OCI-M1 (cell line): ENCODE measurements at regions not wholly inside any gene's neighbourhood (a gene's known extent, or its start where the extent isn't known, plus 50 kb on each side); places are given as distances from the start of the nearest gene placed in this dataset.
"Not testable (repeated sequence)": the region's sequence is repeated elsewhere in the genome, so short reads cannot be mapped to it uniquely, and the experiment has no call there.

Experiments used
- DNase-seq: peaks from one replicate; lab custom pipeline; 2025; lab: John Stamatoyannopoulos, UW

DNA sequence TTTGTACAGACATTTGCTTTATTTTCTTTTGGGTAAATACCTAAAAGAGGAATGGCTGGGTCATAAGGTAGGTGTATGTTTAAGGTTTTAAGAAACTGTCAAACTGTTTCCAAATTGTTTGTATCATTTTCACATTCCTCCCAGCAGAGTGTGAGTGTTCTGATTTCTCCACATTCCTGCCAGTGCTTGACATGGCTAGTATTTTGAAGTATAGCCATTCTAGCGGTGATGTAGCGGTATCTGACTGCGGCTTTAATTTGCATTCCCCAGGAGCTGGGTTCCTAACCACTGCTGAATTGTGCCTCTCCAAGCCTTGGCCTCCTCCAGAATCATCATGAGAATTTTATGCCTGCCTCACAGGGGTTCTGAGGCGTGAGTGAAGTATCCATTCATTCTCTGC is 61.8 kb upstream of the ARL4C start:
- DNase-seq = no peak

DNA sequence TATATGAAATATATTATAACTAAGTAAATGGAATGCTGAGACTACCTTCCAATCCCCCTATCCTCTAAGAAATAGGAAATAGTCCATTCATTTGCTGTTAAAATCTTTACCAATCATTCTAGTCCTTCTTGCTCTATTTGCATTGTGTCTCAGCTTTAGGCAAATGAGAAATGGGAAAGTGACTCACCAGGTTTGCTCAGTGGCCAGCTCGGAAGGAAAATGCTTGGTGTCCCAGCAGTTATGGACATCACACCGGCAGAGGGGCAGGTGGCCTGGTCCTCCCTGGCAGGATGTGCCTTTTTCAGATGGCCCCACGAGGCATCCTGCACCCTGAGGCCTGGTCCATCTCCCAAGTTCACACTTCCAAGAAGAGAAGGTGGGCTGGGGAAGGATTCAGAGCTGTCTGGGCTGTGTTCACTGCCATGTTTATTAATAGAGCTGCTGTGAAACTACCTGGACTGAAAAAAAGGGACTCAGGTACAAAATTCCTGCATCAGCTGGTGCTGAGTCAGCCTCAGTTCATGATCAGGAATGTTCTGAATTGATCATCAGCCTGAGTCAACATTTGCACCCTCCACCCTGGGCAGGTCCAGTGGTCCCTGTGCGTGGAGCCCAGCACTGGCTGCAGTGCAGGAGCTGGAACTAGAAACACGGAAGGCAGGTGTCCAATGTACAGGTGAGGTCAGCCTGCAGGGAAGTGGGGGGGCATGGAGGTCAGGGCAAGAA is 60.1 kb upstream of the ARL4C start:
- no peak for DNase-seq

DNA sequence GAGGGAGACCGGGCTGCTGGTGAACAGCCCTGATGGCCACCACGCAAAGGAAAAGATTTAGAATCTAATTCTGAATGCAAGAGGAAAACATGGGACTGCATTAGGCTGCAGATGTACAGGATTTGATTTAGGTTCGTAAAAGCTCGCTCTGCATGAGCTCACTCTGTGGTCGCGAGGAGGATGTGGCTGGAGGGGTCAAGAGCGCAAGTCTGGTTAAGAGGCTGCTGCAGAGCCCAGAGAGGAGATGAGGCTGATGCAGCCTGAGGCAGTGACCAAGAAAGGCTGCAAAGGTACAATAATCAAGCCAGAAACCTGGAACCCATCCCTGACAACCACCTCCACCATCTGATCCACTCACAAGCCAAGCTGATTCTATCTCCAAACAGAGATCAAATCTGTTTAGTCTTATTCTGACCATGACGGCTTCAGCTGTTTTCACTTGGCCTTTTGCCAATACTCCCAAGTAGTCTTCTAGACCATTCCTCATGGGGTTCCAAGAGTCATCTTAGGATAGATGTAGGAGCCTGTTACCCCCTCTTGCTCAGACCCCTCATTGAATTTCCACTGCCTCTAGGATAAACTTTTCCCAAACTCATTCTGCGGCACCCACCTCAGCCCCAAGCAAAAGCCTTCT is 58.9 kb upstream of the ARL4C start:
- no peak for DNase-seq

DNA sequence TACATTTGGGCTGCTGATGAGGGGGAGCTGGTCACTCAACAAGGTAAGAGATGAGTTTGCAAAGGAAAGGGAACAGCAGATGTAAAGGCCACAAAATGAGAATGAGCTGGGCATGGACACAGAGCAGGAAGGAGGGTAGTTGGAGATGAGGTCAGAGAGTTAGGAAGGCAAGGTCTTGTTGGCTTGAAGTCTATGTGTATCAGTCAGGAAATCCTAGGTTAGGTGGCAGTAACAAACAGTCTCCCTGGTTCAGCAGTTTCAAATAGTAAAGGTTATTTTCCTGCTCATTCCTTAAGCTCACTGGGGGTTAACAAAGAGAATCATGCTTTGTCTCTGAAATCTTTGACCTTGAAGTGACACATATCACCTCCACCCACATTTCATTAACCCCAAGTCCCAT is 58.3 kb upstream of the ARL4C start:
- no peak for DNase-seq

DNA sequence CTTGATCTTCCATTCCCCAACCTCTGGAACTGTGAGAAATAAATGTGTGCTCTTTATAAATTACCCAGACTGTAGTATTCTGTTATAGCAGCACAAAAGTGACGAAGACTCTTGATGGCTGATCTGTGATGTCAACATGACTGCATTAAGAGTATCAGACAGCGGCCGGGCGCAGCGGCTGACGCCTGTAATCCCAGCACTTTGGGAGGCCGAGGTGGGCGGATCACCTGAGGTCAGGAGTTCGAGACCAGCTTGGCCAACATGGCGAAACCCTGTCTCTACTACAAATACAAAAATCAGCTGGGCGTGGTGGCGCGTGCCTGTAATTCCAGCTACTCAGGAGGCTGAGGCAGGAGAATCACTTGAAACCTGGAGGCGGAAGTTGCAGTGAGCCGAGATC is 56.3 kb upstream of the ARL4C start:
- DNase-seq = not testable (repeated sequence)

DNA sequence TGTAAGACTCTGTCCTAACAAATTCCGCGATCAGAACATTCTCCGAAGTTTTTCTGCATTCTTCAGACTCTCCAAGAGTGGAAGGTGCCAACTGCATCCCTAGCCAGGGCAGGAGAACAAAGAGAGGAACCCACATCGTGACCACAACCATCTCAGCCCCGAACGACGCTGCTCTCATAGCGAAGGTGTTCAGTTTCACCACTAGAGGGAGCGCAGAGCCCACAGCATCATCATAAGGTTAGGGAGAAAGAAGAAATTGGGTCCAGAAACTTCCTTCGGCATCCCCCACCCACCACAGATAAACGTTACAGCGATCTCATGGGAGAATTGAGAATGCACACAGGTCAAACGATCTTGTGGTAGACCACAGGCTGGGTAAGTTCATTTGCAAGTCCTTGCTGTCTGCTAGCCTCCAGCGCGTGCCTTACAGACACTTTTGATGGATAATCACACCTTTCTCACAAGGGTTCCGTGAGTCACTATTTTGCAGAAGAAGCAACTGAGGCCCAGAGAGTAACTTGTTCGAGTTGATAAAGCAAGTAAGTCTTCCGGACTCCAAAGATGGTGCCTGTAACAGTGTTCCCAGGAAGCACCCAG is 53.7 kb upstream of the ARL4C start:
- peak; percentile 55 for DNase-seq

DNA sequence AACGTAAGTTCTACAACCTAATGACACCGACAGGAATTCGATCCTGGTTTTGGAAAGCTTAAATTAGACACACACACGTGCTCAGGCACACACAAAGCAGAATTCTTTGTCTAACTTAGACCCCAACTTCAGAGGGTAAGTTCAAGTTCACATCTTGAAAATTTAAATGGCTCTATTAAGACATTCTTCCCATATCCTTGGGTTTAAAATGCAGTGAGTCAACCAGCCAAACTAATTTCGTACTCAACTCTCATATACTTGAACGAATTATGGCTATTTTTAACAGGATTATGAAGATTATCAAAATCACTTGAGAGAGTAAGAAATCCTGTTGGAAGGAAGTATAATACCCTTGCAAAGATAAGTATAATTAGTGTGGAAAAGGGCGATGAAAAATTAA is 53.2 kb upstream of the ARL4C start:
- no peak for DNase-seq

DNA sequence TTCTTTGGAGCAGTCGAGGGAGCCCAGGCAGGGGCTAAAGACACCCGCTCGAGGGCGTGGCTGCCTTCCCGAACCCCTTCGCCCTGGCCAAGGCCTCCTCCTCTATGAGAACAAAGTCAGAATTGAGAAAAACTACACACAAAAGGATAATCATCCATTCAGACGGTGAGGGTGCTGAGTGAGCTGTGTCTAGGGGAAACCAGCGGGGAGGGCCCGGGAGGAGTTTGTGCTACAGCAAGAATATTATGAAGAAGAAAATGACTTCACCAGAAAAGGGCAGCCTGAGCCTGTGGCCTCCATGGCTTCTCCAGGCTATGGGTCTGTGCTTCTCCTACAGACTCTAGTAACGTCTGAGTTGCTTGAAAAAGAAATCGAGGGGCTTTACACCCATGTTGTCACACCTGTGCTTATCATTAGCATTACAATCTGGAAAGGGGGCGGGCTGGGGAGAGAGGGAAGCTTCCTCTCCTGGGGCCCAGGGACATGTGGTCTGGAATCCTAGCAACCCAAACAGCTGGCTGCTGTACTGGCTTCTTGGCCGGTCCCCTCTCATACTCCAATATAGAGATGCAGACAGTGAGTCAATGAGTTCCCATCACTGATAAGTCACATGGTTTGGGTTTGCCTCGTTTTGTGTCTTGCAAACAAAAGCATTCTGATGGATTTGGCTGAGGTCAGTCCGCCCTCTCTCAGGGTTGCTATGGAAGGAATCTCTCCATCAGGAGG is 52.0 kb upstream of the ARL4C start:
- no peak for DNase-seq

DNA sequence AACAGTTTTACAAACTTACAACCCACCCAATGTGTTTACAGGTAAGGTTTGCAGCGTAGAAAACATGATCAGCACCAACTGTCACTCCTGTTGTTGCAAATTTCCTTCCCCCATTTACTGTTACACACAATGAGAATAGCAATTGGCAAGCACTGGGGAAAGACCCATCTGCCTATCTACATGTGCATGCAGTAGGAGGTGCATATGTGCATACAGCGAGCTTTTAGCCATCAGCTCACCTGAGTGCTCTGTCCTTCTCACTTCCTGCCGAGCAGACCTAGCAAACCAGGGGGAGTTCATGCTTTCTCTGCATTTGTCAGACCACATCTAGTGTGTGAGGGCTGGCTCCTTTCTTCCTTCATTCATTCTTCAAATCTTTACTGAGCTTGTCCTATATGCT is 49.9 kb upstream of the ARL4C start:
- no peak for DNase-seq
